M059J (cell line): ENCODE measurements at regions not wholly inside any gene's neighbourhood (a gene's known extent, or its start where the extent isn't known, plus 50 kb on each side); places are given as distances from the start of the nearest gene placed in this dataset.

Experiments used
- DNase-seq: peaks from one replicate; pipeline ENCODE4 v3.0.0-alpha.2; 2012; ENCODE audit warnings: low read depth

- peak; percentile 36 for DNase-seq
Observed at GRCh38 chr12:132393991-132394949, 64.9 kb upstream of the GALNT9 start.

- peak; percentile 45 for DNase-seq
Observed at GRCh38 chr12:132393245-132393795, 63.9 kb upstream of the GALNT9 start.

- no peak for DNase-seq
Observed at GRCh38 chr12:132392389-132393244, 63.2 kb upstream of the GALNT9 start.

- no peak for DNase-seq
Observed at GRCh38 chr12:132391326-132392041, 62.1 kb upstream of the GALNT9 start.

DNA sequence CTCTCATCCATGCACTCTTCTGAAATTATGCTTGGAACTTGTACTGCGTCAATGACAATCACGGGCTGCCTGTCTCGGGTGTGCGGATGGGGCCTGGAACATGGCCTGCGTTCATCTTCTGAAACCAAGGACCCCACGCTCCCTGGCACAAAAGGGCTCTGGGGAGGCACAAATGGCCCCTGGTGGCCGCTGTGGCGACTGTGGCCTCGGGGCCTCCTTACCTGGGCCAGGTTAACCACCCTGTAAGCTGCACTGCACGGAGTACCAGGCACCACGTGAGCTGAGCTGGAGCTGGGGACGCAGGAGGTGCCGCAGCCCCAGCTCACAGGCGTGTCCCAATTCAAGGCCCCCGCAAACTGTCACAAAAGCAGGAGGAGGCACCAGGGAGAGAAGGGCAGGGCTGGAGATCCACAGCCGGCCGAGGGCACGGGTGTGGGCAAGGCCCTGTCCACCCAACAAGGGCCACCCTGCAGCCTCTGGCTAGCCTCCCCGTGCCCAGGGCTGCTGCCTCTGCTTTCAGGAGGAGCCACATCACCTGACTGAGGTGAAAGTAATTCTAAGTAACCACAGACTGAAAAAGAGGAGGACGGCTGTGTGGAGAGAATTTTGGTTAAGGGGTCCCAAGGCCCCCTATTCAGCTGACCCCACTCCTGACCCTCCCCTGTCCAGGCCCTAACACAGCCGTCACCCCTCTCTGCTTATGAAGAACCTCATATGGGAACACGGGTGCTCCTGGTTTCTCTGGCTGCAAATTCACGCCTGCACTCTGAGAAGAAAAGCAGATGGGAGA is 61.1 kb upstream of the GALNT9 start:
- DNase-seq = no peak

DNA sequence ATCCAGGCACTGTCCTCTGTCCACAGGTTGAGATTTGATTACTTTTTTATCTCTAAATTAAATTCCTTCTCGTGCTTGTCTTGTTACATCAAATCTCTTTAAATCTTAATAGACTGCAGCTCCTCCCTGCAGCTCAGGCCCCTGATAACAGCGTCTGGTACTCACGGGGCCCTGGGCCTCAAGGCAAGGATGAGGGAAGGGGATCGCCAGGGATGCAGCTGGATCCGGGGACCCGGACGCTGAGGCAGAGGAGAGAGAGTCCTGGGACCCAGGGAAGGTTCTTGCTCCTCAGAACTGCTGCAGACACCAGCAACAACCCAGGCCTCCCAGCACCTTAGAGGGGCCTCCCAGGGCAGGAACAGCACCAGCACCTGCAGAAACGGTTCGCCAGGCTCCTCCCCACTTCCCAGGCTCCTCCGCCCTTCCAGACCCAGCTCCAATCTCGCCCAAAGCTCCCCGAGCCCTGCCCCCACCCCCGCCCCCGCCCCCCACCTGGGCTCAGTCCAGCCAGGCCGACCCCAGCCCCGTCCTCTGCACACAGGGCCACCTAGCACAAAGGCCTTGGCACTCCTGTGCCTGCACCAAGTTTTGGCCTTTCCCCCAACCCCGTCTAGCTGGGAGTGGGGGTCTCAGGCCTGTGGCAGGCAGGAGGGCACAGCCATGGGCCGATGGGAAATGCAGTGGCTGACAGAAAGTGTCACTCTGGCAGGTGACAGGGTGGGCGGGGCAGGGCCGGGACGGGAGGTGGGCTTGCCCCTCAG is 60.3 kb upstream of the GALNT9 start:
- no peak for DNase-seq

DNA sequence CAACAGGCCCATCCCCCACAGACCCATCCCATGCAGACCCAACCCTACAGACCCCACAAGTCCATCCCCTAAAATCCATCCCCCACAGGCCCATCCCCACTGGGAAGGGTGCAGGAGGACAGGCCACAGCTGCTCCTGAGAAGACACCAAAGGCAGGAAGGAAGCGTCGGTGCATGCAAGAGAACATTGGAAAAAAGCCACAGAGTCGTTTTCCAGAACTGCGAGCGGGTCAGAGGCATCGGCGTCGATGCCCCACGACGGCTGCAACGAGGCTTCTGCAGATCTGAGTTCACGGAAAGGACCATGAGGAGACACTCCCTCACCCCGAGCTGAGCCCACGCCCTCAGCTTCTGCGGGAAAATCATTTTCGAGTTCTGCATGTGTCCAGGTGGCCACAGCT is 59.6 kb upstream of the GALNT9 start:
- DNase-seq = no peak

DNA sequence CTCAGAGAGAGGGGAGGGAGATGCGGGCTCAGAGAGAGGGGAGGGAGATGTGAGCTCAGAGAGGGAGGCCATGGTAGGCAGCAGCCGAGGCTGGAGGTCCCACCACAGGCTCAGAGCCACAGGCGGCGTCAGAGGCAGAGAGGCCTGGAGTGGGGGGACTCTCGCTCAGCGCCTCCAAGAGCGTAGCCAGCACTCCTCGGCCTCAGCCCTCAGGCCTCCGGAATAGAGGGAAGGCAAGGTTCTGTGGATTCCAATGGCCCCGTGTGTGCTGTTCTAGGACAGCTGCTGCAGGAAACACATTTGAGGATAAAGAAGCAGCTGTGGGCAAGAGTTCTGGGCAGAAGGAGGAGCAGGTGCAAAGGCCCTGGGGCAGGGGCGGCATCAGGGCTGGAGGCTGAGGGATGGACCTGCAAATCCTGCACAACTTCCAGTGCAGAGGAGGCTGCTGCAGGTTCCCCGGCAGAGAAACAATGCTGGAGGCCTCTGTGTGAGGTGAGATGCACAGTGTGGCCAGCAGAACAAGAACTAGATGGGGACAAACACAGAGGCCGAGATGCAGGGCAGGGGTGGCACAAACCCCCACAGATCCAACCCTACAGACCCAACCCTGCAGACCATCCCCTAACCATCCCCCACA is 59.1 kb upstream of the GALNT9 start:
- DNase-seq = no peak

DNA sequence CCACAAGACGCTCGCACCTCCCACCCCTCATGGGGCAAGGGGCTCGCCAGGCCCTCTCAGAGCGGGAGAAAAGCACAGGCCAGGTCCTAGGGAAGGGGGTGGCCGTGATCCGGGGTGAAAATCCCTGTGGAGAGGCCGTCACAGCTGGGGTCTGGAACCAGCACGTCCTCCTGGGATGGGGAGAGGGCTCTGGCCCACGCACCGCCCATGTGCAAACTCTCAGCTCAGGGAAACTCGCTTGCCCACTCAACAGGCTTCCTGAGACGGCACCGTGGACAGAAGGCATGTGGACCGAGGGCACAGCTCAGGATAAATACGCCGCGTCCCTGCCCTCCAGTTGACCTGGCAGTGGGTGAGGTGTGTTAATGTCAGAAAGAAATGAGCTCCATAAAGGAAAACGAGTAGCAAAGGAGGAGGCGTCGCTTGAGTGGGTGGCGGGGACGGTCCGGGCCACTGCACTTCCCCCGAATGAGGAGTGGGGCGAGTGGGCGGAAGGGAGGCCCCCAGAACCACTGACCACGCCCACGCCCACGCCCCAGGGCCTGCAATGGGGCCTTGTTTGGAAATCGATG is 57.6 kb upstream of the GALNT9 start:
- DNase-seq = no peak

DNA sequence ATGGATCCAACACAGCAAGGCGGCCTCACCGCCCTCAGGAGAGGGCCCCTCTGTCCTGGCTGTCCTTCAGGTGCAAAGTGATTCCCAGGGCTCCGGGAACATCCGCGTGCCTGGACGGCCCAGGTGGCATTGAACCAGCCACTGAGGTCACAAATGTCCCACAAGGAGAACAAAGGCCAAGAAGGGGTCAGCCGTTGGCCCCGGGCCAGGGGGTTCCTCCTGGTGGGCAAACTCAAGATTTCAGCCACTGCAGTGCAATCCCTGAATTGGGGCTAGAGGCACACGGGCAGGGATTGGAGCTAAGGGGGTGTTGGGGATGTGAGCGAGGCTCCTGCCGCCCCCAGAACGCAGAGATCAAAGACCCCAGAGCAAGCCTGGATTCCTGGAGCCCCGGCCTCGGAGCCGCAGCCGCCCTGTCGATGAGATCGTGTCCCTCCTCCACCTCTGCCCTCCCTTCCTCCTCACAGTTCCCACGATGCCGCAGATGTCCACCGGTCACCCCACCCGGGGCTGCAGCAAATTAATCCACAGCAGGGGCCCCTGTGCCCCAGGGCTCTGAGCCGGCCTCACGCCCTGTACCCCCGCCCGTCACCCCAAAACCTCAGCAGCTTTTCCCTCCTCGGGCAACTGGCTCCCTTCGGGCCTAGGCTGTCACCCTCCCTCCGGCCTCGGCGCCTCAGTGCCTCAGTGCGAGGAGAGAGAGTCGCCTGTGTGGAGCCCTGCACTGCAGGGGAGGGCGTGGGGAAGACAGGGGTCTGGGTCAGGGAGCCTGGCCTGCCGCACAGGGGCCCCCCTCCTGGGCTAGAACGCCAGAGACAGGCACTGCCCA is 56.7 kb upstream of the GALNT9 start:
- DNase-seq = no peak

DNA sequence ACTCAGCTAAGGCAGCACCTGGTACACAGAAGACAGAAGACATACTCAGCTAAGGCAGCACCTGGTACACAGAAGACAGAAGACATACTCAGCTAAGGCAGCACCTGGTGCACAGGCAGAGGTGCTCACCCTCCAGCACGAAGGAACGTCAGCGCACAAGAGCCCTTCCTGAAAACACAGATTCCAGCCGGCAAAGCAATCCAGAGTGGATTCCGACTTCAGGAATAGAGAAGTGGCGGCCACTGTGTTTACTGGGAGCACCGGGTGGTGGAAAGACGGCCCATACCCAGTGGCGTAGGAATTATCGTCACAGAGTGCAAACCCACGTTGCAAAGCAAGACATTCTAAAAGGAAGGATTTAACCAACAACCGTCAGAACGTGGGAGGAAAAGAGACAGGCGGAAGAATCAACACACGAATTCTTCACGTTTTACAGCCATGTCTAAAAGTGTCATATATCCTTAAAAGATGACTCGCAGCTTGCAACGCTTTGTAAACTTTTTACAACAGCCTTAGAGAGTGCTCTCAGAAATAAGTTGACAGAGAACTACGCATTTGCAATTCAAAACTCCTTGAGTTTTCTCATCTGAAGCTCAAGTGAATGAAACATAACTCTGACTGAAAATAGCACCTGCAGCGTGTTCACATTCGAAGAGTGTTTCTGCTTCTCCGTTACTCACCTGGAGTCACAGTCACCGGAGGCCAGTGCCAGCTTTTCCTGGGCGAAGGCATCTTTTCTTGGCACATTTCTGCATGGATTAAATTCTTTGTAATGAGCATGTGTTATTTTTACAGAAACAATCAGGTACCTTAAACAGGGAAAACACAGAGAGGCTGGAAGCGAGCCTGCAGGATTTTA is 55.8 kb upstream of the GALNT9 start:
- DNase-seq = no peak

- no peak for DNase-seq
Observed at GRCh38 chr12:132380641-132381040, 51.3 kb upstream of the GALNT9 start.

- no peak for DNase-seq
Observed at GRCh38 chr12:132379996-132380395, 50.6 kb upstream of the GALNT9 start.

- DNase-seq = no peak
Observed at GRCh38 chr12:132379576-132379975, 50.2 kb upstream of the GALNT9 start.
